ENCODE measurements at regions not wholly inside any gene's neighbourhood (a gene's known extent, or its start where the extent isn't known, plus 50 kb on each side); places are given as distances from the start of the nearest gene placed in this dataset.

DNA sequence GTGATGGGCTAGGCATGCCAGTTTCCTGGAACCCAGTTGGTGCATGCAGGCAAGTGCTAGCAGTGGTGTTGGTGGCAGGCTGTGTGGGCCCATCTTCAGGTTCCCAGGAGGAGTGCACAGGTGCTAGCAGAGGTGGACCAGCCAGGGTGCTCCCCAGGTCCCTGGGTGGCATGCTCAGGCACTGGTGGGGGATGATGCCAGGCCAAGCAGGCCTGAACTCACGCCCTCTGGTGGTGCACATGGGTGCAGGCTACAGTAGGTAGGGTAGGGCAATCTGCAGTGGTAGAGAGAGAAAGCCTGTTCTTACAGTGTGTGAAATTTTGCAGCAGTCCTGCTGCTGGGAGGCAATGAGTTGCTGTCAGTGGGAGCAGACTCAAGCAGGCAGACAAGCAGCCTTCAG is 1651.8 kb downstream of the DPP10 start:
- ATAC-seq = no peak

DNA sequence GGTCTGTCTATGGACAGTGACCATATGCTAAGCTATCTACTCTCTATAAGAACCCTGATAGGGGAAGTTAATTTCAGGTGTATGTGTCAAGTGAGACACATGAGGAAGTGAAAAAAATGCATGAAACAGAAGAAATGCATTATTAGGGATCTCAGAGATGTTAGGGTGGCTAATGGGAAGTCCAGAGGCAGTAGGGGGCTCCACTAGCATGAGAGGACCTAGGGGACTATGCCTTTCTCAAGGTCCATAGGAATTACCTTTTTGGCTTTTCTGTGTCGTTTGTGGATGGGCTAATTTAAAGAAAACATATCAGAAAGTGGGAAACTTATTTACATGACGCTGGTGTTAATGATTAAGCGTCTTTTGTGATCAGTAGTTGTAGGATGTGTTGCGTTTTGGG is 1653.2 kb downstream of the DPP10 start:
- CTCF ChIA-PET = no interaction called here
- H3K27ac ChIP-seq (ENCODE audit: low read length) = no peak overlapping the region
- no peaks in the 10 kb centered on the region for H3K27me3 ChIP-seq (ENCODE audit: low read length)
- H3K9me2 ChIP-seq (replicated peaks; ENCODE audit: low read length) = no peaks in the 10 kb centered on the region
- H4K20me1 ChIP-seq (ENCODE audit: low read length) = no peaks in the 10 kb centered on the region
- no peak overlapping the region for H2AFZ ChIP-seq (ENCODE audit: low read length)
- no peak for ATAC-seq
- H3K4me1 ChIP-seq (ENCODE audit: insufficient read depth, low read length) = no peaks in the 10 kb centered on the region
- H3K4me2 ChIP-seq (ENCODE audit: low read length) = no peak overlapping the region
- TF ChIP-seq, protein P1, sequence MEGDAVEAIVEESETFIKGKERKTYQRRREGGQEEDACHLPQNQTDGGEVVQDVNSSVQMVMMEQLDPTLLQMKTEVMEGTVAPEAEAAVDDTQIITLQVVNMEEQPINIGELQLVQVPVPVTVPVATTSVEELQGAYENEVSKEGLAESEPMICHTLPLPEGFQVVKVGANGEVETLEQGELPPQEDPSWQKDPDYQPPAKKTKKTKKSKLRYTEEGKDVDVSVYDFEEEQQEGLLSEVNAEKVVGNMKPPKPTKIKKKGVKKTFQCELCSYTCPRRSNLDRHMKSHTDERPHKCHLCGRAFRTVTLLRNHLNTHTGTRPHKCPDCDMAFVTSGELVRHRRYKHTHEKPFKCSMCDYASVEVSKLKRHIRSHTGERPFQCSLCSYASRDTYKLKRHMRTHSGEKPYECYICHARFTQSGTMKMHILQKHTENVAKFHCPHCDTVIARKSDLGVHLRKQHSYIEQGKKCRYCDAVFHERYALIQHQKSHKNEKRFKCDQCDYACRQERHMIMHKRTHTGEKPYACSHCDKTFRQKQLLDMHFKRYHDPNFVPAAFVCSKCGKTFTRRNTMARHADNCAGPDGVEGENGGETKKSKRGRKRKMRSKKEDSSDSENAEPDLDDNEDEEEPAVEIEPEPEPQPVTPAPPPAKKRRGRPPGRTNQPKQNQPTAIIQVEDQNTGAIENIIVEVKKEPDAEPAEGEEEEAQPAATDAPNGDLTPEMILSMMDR (conservative IDR thresholded peaks at IDR 0.05; ENCODE audit: low read depth, low read length) = no peak
- no peak for TF ChIP-seq EZH2 (IDR thresholded peaks at IDR 0.05; ENCODE audit: low read length, unreplicated experiment)
- TF ChIP-seq EZH2phosphoT487 (IDR thresholded peaks at IDR 0.05; ENCODE audit: borderline replicate concordance, low read length) = no peak
- no peak overlapping the region for H3K4me3 ChIP-seq (ENCODE audit: low read length)
- no TSS peak for BruUV-seq (replicated peaks)
- H3K9ac ChIP-seq (ENCODE audit: low read length) = no peak overlapping the region
- H3K9me3 ChIP-seq (ENCODE audit: low read length) = no peaks in the 10 kb centered on the region; the same call in 1 of the 2 replicates
- no peak for DNase-seq
- intact Hi-C loops (cut with micrococcal nuclease) = no loop called here
- no peaks in the 10 kb centered on the region for H3F3A ChIP-seq (ENCODE audit: low read length, unreplicated experiment)
- no peaks in the 10 kb centered on the region for H3K79me2 ChIP-seq (ENCODE audit: low read length)
- POLR2A ChIA-PET (ENCODE audit: unreplicated experiment) = no interaction called here
- no peaks in the 10 kb centered on the region for H3K36me3 ChIP-seq (ENCODE audit: low read depth, low read length)

More for the DNA sequence above, 1651.8 kb downstream of the DPP10 start:
- Histone ChIP-seq H3K9me2 (replicated peaks; ENCODE audit: low read length) (no peaks in the 10 kb centered on the region), H3K27ac (ENCODE audit: low read length) (no peak overlapping the region), H3K9ac (ENCODE audit: low read length) (no peak overlapping the region), H3F3A (ENCODE audit: low read length, unreplicated experiment) (no peaks in the 10 kb centered on the region), H2AFZ (ENCODE audit: low read length) (no peak overlapping the region), H3K4me1 (ENCODE audit: insufficient read depth, low read length) (no peaks in the 10 kb centered on the region), H3K36me3 (ENCODE audit: low read depth, low read length) (no peaks in the 10 kb centered on the region), H3K9me3 (ENCODE audit: low read length) (no peaks in the 10 kb centered on the region; the same call in 1 of the 2 replicates), H3K79me2 (ENCODE audit: low read length) (no peaks in the 10 kb centered on the region), H3K27me3 (ENCODE audit: low read length) (no peaks in the 10 kb centered on the region), H4K20me1 (ENCODE audit: low read length) (no peaks in the 10 kb centered on the region), H3K4me2 (ENCODE audit: low read length) (no peak overlapping the region), H3K4me3 (ENCODE audit: low read length) (no peak overlapping the region)
- TF ChIP-seq, protein P1 (conservative IDR thresholded peaks at IDR 0.05; ENCODE audit: low read depth, low read length) = 0 out of 2 replicates have a peak, but pooled peaks have one; percentile 9
- no peak for TF ChIP-seq EZH2phosphoT487 (IDR thresholded peaks at IDR 0.05; ENCODE audit: borderline replicate concordance, low read length)
- no peak for TF ChIP-seq EZH2 (IDR thresholded peaks at IDR 0.05; ENCODE audit: low read length, unreplicated experiment)
- intact Hi-C loops (cut with micrococcal nuclease) = no loop called here
- no TSS peak for BruUV-seq (replicated peaks)
- CTCF ChIA-PET = no interaction called here
- no peak for DNase-seq
- POLR2A ChIA-PET (ENCODE audit: unreplicated experiment) = no interaction called here

DNA sequence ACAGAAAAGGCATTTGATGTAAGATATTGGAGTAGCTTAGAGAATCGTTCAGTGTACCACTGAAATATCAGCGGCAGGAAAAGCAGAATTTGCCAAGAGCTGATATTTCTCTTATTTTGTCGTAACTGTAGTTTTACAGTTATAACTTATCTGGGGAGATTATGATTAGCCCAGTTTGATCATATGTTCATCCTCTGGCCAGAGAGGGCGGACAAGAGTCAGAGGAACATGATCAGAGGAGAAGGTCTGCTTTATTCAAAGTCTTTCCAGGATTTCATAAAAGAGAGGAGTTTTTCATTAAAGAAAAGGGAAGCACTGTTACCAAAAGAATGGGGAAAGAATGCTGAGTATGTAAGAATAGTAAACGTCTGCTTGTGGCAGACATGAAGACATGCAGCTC is 1655.6 kb downstream of the DPP10 start:
- ATAC-seq (no peak), DNase-seq (no peak)
- Histone ChIP-seq H3F3A (ENCODE audit: low read length, unreplicated experiment) (no peaks in the 10 kb centered on the region), H3K79me2 (ENCODE audit: low read length) (no peaks in the 10 kb centered on the region), H3K36me3 (ENCODE audit: low read depth, low read length) (no peaks in the 10 kb centered on the region), H3K27ac (ENCODE audit: low read length) (no peak overlapping the region), H4K20me1 (ENCODE audit: low read length) (no peaks in the 10 kb centered on the region), H3K9me3 (ENCODE audit: low read length) (no peaks in the 10 kb centered on the region), H3K27me3 (ENCODE audit: low read length) (no peaks in the 10 kb centered on the region), H3K9me2 (replicated peaks; ENCODE audit: low read length) (no peaks in the 10 kb centered on the region), H3K9ac (ENCODE audit: low read length) (no peak overlapping the region), H3K4me1 (ENCODE audit: insufficient read depth, low read length) (no peaks in the 10 kb centered on the region), H3K4me2 (ENCODE audit: low read length) (no peak overlapping the region), H2AFZ (ENCODE audit: low read length) (no peak overlapping the region), H3K4me3 (ENCODE audit: low read length) (no peak overlapping the region)
- ChIA-PET POLR2A (ENCODE audit: unreplicated experiment) (no interaction called here), CTCF (no interaction called here)
- intact Hi-C loops (cut with micrococcal nuclease) = no loop called here
- TF ChIP-seq EZH2 (IDR thresholded peaks at IDR 0.05; ENCODE audit: low read length, unreplicated experiment) = no peak
- TF ChIP-seq, protein P1 (conservative IDR thresholded peaks at IDR 0.05; ENCODE audit: low read depth, low read length) = peak; percentile 15; the same call in 1 of the 2 replicates
- BruUV-seq (replicated peaks) = no TSS peak

Data from PC-3 (cell line).